GM12864 (cell line): ENCODE measurements at regions not wholly inside any gene's neighbourhood (a gene's known extent, or its start where the extent isn't known, plus 50 kb on each side); places are given as distances from the start of the nearest gene placed in this dataset.

Source experiments
- DNase-seq: peaks from one replicate; pipeline ENCODE4 v3.0.0-alpha.2; 2011; ENCODE audit warnings: low read depth
- H3K4me3 ChIP-seq: 2 replicates; pipeline ENCODE4 v1.5.1; 2011; ENCODE audit warnings: mild to moderate bottlenecking, low read depth, low read length, control low read depth
- TF ChIP-seq, protein P1 (sequence below): IDR thresholded peaks from 2 replicates; pipeline ENCODE4 v1.5.1; 2011; ENCODE audit warnings: low read depth, mild to moderate bottlenecking, moderate library complexity, low read length, control low read depth, inconsistent platforms; ENCODE audit errors: missing control alignments

DNA sequence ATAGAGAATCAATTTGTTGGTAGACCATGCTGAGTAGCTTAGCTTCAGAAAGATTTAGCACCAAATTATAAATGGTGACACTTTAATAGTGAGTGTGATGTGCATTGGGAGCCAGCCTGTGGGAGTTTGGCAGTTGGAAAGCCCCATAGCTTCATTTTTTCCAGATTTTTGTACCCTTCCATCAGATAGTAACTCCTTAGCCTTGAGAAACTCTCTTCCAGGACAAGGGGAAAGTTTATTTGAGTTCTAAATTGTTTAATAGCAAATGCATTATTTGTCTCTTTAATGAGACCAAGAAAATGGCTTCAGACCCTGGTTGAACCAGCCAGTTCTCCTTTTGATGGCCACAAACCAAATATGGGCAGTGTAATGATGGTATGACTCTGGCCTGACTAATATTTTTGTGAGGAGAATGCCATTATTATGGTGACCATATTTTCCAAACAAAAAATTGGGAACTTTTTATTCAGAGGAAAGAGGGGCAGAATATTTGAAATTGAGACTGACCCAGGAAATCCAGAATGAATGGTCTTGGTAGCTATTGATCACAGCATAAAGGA lies 49.8 kb downstream of the PLCE1 start:
- no peak overlapping the region for H3K4me3 ChIP-seq
- DNase-seq = no peak
- TF ChIP-seq, protein P1, sequence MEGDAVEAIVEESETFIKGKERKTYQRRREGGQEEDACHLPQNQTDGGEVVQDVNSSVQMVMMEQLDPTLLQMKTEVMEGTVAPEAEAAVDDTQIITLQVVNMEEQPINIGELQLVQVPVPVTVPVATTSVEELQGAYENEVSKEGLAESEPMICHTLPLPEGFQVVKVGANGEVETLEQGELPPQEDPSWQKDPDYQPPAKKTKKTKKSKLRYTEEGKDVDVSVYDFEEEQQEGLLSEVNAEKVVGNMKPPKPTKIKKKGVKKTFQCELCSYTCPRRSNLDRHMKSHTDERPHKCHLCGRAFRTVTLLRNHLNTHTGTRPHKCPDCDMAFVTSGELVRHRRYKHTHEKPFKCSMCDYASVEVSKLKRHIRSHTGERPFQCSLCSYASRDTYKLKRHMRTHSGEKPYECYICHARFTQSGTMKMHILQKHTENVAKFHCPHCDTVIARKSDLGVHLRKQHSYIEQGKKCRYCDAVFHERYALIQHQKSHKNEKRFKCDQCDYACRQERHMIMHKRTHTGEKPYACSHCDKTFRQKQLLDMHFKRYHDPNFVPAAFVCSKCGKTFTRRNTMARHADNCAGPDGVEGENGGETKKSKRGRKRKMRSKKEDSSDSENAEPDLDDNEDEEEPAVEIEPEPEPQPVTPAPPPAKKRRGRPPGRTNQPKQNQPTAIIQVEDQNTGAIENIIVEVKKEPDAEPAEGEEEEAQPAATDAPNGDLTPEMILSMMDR = no peak

DNA sequence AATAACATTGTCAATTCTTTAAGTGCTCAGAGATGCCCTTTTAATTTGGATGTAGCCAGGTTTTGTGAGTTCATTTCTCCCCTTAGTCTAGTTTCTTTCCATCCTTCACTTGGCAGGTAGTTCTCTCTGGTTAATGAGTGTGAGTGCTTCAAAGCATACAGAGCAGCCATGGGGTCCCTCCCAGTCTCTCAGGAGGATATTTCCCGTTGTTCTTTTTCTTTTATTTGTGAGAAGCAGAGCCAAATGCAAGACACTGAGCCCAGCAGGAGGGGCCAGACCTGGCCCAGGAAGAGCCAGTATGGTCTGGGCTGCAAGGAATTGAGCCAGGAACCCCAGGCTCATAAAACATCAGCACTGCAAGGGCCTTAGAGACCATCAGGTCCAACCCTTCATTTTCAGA lies 52.4 kb downstream of the PLCE1 start:
- TF ChIP-seq, protein P1 = no peak
- no peak overlapping the region for H3K4me3 ChIP-seq
- no peak for DNase-seq

DNA sequence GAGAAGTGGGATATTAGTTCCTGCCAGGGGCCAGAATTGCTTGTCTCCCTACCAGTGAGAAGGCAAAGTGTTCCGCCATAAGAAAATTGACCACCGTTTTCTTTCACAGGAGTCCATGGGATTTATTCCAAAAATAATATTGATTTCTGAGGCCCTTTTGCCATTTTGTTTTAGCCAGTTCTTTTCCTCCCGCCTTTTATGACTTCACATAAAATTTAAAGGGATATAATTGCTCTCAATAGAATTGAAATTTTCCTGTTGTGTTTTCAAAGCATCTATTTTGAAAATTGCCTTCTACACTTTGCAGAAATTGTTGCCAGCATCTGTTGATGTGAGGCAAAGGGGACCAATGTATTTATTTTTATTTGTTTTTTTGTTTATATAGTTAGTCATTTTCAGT lies 53.6 kb downstream of the PLCE1 start:
- H3K4me3 ChIP-seq = no peak overlapping the region
- TF ChIP-seq, protein P1 = no peak
- no peak for DNase-seq

DNA sequence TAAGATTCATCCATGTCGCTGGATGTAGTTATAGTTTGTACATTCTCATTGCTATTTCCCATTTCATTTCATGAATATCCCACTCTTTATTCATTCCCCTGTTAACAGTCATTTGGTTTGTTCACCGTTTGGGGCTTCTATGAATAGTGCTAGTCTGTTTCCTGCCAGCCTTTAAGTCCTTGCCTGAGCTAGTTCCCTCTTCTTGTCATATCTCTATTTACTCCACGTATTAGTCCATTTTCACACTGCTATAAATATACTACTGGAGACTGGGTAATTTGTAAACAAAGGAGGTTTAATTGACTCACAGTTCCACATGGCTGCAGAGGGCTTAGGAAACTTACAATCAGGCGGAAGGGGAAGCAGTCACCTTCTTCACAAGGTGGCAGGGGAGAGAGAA lies 56.2 kb downstream of the PLCE1 start:
- TF ChIP-seq, protein P1 = no peak
- no peak for DNase-seq
- H3K4me3 ChIP-seq = no peak overlapping the region

DNA sequence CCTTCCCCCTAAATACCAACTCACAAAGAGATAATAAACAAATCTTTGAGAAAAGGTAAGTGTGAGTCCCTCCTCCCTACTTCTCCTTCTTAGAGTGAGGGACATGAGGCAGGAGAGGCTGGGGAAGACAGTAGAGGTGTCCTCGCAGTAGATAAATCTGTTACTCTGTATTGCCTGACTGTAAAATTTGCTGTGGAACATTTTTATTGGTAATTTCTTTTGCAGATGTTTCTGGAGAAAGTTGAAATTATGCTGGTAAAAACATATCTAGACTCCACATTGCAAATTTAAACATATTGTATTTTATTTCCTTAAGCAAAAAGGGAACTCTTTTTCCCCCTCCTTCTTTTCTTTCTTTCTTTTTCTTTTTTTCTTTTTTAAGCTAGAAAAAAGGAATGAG lies 58.5 kb downstream of the PLCE1 start:
- no peak overlapping the region for H3K4me3 ChIP-seq
- DNase-seq = no peak
- TF ChIP-seq, protein P1 = no peak

DNA sequence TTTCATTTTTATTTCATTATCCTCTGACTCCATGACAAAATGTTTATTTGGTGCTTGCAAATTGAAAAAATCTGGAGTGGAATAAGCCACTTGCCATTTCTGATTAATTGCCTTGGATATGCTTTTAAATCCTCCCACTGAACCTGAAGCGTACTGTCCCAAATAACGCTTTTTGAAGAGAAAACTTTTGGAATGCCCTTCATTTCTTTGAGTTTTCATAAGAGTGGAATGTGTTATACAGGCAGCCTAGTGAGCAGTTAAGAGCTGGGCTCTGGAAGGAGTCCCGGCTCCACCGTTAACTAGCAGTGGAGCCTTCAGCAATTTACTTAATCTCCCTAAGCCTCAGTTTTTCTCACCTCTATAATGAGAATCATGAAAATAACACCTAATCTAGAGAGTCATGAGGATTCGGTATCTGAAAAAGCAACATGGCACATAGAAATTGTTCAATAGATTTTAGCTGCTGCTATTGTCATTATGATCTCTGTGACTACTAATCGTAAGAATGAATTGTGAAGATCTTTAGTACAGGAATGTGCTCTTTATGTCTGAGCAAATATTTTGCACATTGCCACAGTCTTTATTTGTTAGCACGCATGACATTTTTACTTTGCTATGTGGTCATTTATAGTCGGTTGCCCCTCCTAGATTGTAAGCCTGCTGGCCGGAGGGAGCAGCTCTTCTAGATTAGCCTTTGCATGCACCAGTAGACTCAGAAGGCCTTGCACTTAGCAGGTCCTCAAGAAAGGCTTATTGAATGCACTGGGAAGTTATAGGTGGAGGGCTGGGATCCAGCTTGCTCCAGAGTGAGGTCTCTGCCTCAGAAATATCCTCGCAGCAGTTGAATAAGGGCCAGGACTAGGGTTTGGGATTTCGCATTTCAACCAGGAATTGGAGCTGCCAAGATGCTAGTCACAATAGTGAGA lies 59.4 kb downstream of the PLCE1 start:
- no peak for DNase-seq
- TF ChIP-seq, protein P1 = no peak
- H3K4me3 ChIP-seq = no peak overlapping the region
